ENCODE measurements at regions not wholly inside any gene's neighbourhood (a gene's known extent, or its start where the extent isn't known, plus 50 kb on each side); places are given as distances from the start of the nearest gene placed in this dataset.

GRCh38 chr4:106512706-106513105 is 144.1 kb upstream of the GIMD1 start:
- TF ChIP-seq, protein P1, sequence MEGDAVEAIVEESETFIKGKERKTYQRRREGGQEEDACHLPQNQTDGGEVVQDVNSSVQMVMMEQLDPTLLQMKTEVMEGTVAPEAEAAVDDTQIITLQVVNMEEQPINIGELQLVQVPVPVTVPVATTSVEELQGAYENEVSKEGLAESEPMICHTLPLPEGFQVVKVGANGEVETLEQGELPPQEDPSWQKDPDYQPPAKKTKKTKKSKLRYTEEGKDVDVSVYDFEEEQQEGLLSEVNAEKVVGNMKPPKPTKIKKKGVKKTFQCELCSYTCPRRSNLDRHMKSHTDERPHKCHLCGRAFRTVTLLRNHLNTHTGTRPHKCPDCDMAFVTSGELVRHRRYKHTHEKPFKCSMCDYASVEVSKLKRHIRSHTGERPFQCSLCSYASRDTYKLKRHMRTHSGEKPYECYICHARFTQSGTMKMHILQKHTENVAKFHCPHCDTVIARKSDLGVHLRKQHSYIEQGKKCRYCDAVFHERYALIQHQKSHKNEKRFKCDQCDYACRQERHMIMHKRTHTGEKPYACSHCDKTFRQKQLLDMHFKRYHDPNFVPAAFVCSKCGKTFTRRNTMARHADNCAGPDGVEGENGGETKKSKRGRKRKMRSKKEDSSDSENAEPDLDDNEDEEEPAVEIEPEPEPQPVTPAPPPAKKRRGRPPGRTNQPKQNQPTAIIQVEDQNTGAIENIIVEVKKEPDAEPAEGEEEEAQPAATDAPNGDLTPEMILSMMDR (IDR thresholded peaks at IDR 0.05; ENCODE audit: borderline replicate concordance, control extremely low read depth, extremely low read depth, insufficient read depth, missing control alignments): no peak

DNA sequence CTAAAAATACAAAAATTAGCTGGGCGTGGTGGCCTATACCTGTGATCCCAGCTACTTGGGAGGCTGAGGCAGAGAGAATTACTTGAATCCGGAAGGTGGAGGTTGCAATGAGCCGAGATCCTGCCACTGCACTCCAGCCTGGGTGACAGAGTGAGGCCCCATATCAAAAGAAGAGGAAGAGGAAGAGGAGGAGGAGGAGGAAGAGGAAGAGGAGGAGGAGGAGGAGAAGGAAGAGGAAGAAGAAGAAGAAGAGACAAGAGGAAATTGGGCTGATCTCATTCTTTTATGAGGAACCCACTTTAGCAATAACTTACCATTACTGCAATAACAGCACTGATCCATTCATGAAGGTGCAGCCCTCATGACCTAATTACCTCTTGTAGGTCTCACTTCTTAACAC is 138.9 kb upstream of the GIMD1 start:
- no peak for DNase-seq (ENCODE audit: low spot score)
- TF ChIP-seq, protein P1 (IDR thresholded peaks at IDR 0.05; ENCODE audit: borderline replicate concordance, control extremely low read depth, extremely low read depth, insufficient read depth, missing control alignments): no peak
- in situ Hi-C loops (cut with MboI; ENCODE audit: low sequenced_read_pairs, unreplicated experiment): no loop called here

More at GRCh38 chr4:106512706-106513105, 144.1 kb upstream of the GIMD1 start:
- in situ Hi-C loops (cut with MboI; ENCODE audit: low sequenced_read_pairs, unreplicated experiment): no loop called here
- no peak for DNase-seq (ENCODE audit: low spot score)

DNA sequence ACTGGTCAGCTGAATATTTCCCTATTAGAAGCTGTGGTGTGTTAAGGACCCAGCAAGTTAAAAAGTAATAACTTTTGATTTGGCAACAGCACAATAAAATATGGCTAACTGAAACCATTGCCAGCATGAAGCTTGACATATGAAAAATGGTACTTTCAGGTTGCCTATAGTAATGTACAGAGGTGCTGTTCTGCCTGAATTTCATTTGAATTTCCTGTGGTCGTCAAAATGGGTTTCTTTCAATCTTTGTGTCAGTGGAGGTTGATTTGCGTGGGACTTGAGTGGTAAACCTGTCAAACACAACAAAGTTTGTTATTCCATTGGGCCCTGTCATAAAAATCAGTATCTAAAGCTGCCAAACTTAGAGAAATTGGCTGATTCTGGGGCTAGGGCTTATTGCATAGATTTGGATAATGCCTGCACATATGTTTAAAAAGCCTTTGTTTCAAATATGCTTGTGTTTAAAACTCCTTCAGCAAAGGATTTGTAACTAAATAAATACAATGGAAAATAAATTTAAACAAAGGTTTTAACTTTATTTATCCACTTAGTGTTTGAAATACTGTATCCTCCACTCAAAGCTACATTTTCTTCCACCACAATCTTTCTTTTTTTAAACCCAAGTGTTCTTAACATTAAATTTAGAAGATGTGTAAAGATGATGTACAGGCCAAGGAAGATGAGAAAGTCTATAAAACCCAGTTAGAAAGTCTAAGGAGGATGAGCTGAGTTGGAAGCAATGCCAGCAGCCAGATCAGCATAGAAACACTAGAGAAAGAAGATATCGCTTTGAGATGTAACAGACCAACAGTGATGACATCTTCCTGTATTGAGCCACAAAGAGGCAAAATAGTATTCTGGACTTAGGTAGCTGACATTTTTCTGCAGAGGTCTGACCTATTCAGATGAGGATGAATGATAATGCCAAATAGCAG is 134.8 kb upstream of the GIMD1 start:
- in situ Hi-C loops (cut with MboI; ENCODE audit: low sequenced_read_pairs, unreplicated experiment): no loop called here
- DNase-seq (ENCODE audit: low spot score): no peak
- TF ChIP-seq, protein P1 (IDR thresholded peaks at IDR 0.05; ENCODE audit: borderline replicate concordance, control extremely low read depth, extremely low read depth, insufficient read depth, missing control alignments): no peak

DNA sequence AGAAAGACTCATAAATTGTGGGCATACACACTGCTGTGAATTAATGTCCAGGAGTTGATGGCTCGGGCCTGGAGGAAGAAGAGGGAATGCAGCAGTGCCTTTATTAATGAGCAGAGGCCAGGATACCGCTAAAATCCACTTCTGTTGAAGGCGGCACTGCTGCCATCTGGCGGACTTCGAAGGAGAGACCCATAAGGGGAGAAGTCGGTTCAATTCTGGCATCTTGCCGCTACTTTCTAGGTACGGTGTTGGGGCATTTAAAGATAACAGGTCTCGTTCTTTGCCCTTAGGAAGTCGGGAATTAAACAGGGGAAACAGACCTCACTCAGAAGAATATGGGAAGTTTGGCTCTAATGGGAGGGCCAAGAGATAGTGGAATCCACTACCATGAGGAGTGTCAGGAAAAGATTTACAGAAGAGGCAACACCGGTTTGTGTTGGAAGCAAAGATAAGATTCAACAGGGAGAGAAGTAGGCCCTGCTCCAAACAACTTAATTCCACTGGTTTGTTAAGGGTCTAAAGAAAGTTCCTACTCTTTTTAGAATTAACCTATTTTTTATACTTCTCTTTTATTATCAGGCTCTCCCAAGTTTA is 133.6 kb upstream of the GIMD1 start:
- TF ChIP-seq, protein P1 (IDR thresholded peaks at IDR 0.05; ENCODE audit: borderline replicate concordance, control extremely low read depth, extremely low read depth, insufficient read depth, missing control alignments): peak; percentile 34
- in situ Hi-C loops (cut with MboI; ENCODE audit: low sequenced_read_pairs, unreplicated experiment): no loop called here
- DNase-seq (ENCODE audit: low spot score): peak; percentile 54

DNA sequence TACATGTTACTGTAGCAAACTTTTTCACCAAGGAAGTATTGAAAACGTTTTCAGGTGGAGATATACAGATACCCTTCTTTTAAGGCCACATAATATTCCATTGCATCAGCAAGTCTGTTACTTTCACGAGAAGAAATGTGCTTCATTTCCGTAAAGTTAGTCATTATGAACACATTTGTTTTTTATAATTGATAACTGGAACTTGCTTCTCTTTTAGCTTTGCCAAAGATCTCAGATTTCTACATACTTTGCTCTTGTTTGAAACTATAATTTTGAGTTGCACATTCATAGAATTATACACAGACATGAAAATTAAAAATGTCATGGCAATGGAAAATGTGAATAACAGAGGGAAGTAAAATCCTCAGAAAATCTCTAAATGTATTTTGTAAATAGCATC is 128.7 kb upstream of the GIMD1 start:
- in situ Hi-C loops (cut with MboI; ENCODE audit: low sequenced_read_pairs, unreplicated experiment): no loop called here

DNA sequence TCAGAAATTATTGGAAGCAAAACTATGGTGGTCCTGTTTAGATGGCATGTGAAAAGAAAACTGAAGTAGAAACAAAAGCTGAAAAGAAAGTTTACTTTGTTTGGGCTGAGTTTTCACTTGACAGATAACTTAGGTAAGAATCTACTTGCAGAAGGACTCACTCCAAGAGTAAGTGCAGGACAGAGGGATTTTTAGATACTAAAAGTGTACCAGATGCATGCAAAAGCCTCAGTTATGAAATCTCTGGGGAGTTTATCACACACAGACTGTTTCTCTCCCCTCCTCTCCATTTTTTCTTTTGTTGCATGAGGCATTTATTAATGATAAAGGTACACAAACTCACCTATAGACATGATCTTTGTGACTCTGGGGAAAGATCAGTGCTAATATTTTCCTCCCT is 127.5 kb upstream of the GIMD1 start:
- in situ Hi-C loops (cut with MboI; ENCODE audit: low sequenced_read_pairs, unreplicated experiment): no loop called here
- TF ChIP-seq, protein P1 (IDR thresholded peaks at IDR 0.05; ENCODE audit: borderline replicate concordance, control extremely low read depth, extremely low read depth, insufficient read depth, missing control alignments): no peak
- no peak for DNase-seq (ENCODE audit: low spot score)

More for the DNA sequence above, 128.7 kb upstream of the GIMD1 start:
- TF ChIP-seq, protein P1 (IDR thresholded peaks at IDR 0.05; ENCODE audit: borderline replicate concordance, control extremely low read depth, extremely low read depth, insufficient read depth, missing control alignments): no peak
- DNase-seq (ENCODE audit: low spot score): no peak

All from GM13976 (cell line).